HEK293 (cell line): ENCODE measurements at regions not wholly inside any gene's neighbourhood (a gene's known extent, or its start where the extent isn't known, plus 50 kb on each side); places are given as distances from the start of the nearest gene placed in this dataset.

Experiments used
- CTCF ChIA-PET: fragments of 350-600 bp; formaldehyde crosslinking; extraction: SDS; loops from one replicate; lab custom pipeline; 2021; ENCODE audit warnings: antibody characterized with exemption; lab: Yijun Ruan, JAX
- POLR2A ChIA-PET: fragments of 300-600 bp; formaldehyde crosslinking; extraction: SDS; loops from one replicate; lab custom pipeline; 2020; ENCODE audit warnings: antibody characterized with exemption, inconsistent platforms; lab: Yijun Ruan, JAX
- H3K27ac ChIP-seq: fragments of 200-500 bp; sonication (Bioruptor generic); 2 replicates; pipeline ENCODE4 v1.5.1; 2014; ENCODE audit warnings: low read depth, low read length, control low read depth, inconsistent platforms; ENCODE audit errors: extremely low read depth
- H3K36me3 ChIP-seq, 2 experiments: fragments of 200-500 bp in 1 of 2; sonication (Bioruptor generic) in 1 of 2; 1 replicate in 1 of 2; 2 replicates in 1 of 2; pipeline ENCODE4 v1.5.1; 2014 to 2017; ENCODE audit warnings: inconsistent platforms in 2 of 2, low read length in 2 of 2; ENCODE audit not compliant: control insufficient read depth in 2 of 2, insufficient read depth in 1 of 2
- H3K4me1 ChIP-seq: fragments of 200-500 bp; sonication (Bioruptor generic); 2 replicates; pipeline ENCODE4 v1.5.1; 2014; ENCODE audit warnings: mild to moderate bottlenecking, low read length, inconsistent platforms; ENCODE audit not compliant: control insufficient read depth, insufficient read depth
- H3K4me3 ChIP-seq: 2 replicates; pipeline ENCODE4 v1.5.1; 2011; ENCODE audit warnings: low read depth, mild to moderate bottlenecking, control low read depth, low read length, moderate library complexity
- H3K9me3 ChIP-seq: fragments of 200-500 bp; sonication (Bioruptor generic); 2 replicates; pipeline ENCODE4 v1.5.1; 2014; ENCODE audit warnings: low read depth, low read length, inconsistent platforms; ENCODE audit not compliant: control insufficient read depth, insufficient read depth
- GLIS2 ChIP-seq: fragments of 450-650 bp; formaldehyde crosslinking; IDR thresholded peaks from 2 replicates; pipeline ENCODE4 v1.5.1; 2016; ENCODE audit warnings: missing biosample characterization, missing genetic modification characterization
- MEIS1 ChIP-seq: sonication (generic); formaldehyde crosslinking; IDR thresholded peaks from 2 replicates; pipeline ENCODE4 v1.8.1; 2022; ENCODE audit warnings: missing genetic modification reagents, mild to moderate bottlenecking, borderline replicate concordance
- OVOL3 ChIP-seq: fragments of 450-650 bp; formaldehyde crosslinking; IDR thresholded peaks from 2 replicates; pipeline ENCODE4 v1.5.1; 2016; ENCODE audit warnings: missing biosample characterization, missing genetic modification characterization
- PBX3 ChIP-seq: sonication (generic); formaldehyde crosslinking; IDR thresholded peaks from 2 replicates; pipeline ENCODE4 v1.8.1; 2022; ENCODE audit warnings: mild to moderate bottlenecking, moderate library complexity, missing genetic modification reagents
- SETDB1 ChIP-seq: IDR thresholded peaks from one replicate; pipeline ENCODE4 v1.6.1; 2017; ENCODE audit warnings: mild to moderate bottlenecking, low read length, moderate library complexity, mixed read lengths; ENCODE audit not compliant: insufficient read length
- TCF7L2 ChIP-seq: IDR thresholded peaks from 2 replicates; pipeline ENCODE4 v1.6.1; 2011; ENCODE audit warnings: low read depth, mild to moderate bottlenecking, inconsistent platforms, low read length, moderate library complexity, borderline replicate concordance
- ZBTB49 ChIP-seq: fragments of 450-650 bp; formaldehyde crosslinking; IDR thresholded peaks from 2 replicates; pipeline ENCODE4 v1.5.1; 2016; ENCODE audit warnings: missing biosample characterization, missing genetic modification characterization, low read depth
- ZNF10 ChIP-seq: fragments of 450-650 bp; formaldehyde crosslinking; IDR thresholded peaks from 2 replicates; pipeline ENCODE4 v1.5.1; 2017; ENCODE audit warnings: missing biosample characterization, missing genetic modification characterization
- ZNF146 ChIP-seq: fragments of 450-650 bp; formaldehyde crosslinking; IDR thresholded peaks from 2 replicates; pipeline ENCODE4 v1.5.1; 2016; ENCODE audit warnings: missing biosample characterization, missing genetic modification characterization
- ZNF24 ChIP-seq: fragments of 450-650 bp; formaldehyde crosslinking; IDR thresholded peaks from 2 replicates; pipeline ENCODE4 v1.5.1; 2016; ENCODE audit warnings: missing biosample characterization, missing genetic modification characterization
- ZNF248 ChIP-seq: fragments of 450-650 bp; formaldehyde crosslinking; IDR thresholded peaks from 2 replicates; pipeline ENCODE4 v1.5.1; 2017; ENCODE audit warnings: missing biosample characterization, missing genetic modification characterization
- ZNF366 ChIP-seq: fragments of 450-650 bp; formaldehyde crosslinking; conservative IDR thresholded peaks from 2 replicates; pipeline ENCODE4 v1.5.1; 2016; ENCODE audit warnings: missing biosample characterization, missing genetic modification characterization
- ZNF426 ChIP-seq: fragments of 450-650 bp; formaldehyde crosslinking; IDR thresholded peaks from 2 replicates; pipeline ENCODE4 v1.5.1; 2017; ENCODE audit warnings: missing biosample characterization, missing genetic modification characterization, mild to moderate bottlenecking, inconsistent platforms, moderate library complexity
- ZNF473 ChIP-seq: fragments of 450-650 bp; formaldehyde crosslinking; IDR thresholded peaks from 2 replicates; pipeline ENCODE4 v1.5.1; 2017; ENCODE audit warnings: missing biosample characterization, missing genetic modification characterization
- ZNF514 ChIP-seq: fragments of 450-650 bp; formaldehyde crosslinking; IDR thresholded peaks from 2 replicates; pipeline ENCODE4 v1.5.1; 2016; ENCODE audit warnings: missing biosample characterization, missing genetic modification characterization
- ZNF561 ChIP-seq: fragments of 450-650 bp; IDR thresholded peaks from 2 replicates; pipeline ENCODE4 v1.5.1; 2018; ENCODE audit warnings: missing biosample characterization, missing genetic modification characterization, borderline replicate concordance
- ZNF677 ChIP-seq: fragments of 450-650 bp; IDR thresholded peaks from 2 replicates; pipeline ENCODE4 v1.5.0; 2018; ENCODE audit warnings: missing biosample characterization, mild to moderate bottlenecking, missing genetic modification characterization, moderate library complexity
- ZNF791 ChIP-seq: fragments of 450-650 bp; formaldehyde crosslinking; IDR thresholded peaks from 2 replicates; pipeline ENCODE4 v1.5.1; 2016; ENCODE audit warnings: missing biosample characterization, missing genetic modification characterization
- ZNF792 ChIP-seq: fragments of 450-650 bp; formaldehyde crosslinking; IDR thresholded peaks from 2 replicates; pipeline ENCODE4 v1.5.1; 2016; ENCODE audit warnings: missing biosample characterization, missing genetic modification characterization
- ZXDB ChIP-seq: fragments of 450-650 bp; formaldehyde crosslinking; IDR thresholded peaks from 2 replicates; pipeline ENCODE4 v1.5.1; 2016; ENCODE audit warnings: missing biosample characterization, missing genetic modification characterization
- TF ChIP-seq, protein P1 (sequence below): fragments of 450-650 bp; formaldehyde crosslinking; IDR thresholded peaks from 2 replicates; pipeline ENCODE4 v1.5.1; 2017; ENCODE audit warnings: missing biosample characterization, missing genetic modification characterization
- TF ChIP-seq, protein P2 (sequence below): fragments of 450-650 bp; formaldehyde crosslinking; IDR thresholded peaks from 2 replicates; pipeline ENCODE4 v1.5.1; 2016; ENCODE audit warnings: missing biosample characterization, missing genetic modification characterization

DNA sequence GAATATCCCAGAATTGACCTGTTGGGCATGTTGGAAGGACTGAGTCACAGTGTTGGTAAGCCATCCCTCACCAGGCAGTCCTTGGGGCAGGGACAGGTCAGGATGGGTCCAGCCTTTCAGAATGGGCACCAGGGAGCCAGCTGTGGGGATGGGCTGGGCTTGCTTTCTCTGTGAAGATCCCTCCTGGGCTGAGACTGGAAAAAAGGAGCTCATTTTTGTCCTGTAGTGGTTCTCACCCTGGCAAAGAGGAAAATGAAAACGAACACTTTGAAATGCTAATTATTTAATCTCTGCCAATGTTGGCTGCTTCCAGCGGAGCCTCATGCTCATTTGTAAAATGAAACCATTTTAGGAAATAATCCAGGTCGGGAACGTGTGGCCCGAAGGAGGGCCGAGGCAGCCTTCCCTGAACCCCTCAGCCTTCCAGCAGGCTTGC, 237.5 kb upstream of the SALL1 start:
- Histone ChIP-seq H3K4me1 (peaks cover 3% of the 10 kb centered on the region; the same call in 1 of the 2 replicates), H3K36me3 (no peaks in the 10 kb centered on the region), H3K27ac (no peak overlapping the region), H3K9me3 (no peaks in the 10 kb centered on the region), H3K4me3 (no peak overlapping the region)
- ChIA-PET CTCF (no interaction called here), POLR2A (no interaction called here)
- TF ChIP-seq ZXDB (tag by site-specific recombination) (no peak), ZNF473 (tag by site-specific recombination) (no peak), ZNF791 (no peak), ZNF366 (no peak), PBX3 (CRISPR knock-in tag) (no peak), SETDB1 (no peak), TCF7L2 (no peak), ZNF24 (tag by site-specific recombination) (no peak)
- TF ChIP-seq, protein P1, sequence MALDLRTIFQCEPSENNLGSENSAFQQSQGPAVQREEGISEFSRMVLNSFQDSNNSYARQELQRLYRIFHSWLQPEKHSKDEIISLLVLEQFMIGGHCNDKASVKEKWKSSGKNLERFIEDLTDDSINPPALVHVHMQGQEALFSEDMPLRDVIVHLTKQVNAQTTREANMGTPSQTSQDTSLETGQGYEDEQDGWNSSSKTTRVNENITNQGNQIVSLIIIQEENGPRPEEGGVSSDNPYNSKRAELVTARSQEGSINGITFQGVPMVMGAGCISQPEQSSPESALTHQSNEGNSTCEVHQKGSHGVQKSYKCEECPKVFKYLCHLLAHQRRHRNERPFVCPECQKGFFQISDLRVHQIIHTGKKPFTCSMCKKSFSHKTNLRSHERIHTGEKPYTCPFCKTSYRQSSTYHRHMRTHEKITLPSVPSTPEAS (tag by site-specific recombination): no peak
- TF ChIP-seq, protein P2, sequence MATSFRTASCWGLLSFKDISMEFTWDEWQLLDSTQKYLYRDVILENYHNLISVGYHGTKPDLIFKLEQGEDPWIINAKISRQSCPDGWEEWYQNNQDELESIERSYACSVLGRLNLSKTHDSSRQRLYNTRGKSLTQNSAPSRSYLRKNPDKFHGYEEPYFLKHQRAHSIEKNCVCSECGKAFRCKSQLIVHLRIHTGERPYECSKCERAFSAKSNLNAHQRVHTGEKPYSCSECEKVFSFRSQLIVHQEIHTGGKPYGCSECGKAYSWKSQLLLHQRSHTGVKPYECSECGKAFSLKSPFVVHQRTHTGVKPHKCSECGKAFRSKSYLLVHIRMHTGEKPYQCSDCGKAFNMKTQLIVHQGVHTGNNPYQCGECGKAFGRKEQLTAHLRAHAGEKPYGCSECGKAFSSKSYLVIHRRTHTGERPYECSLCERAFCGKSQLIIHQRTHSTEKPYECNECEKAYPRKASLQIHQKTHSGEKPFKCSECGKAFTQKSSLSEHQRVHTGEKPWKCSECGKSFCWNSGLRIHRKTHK: no peak

DNA sequence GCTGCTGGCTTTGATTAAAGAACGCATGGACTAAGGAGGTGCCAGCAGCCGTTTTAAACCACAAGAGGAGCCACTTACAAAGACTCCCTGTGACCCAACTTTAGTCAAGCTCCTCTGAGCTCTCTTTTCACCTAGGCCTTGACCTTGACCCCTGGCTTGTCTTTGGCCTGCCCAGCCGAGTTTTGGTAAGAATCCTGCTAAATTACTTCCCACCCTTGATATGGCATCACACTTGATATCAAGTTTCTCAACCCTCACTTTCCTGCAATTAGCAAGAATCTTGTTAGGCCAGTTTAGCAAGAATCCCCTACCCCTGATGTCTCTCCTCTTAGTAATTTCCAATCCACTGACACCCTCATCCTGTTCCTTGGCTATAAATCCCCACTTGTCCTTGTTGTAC, 232.8 kb upstream of the SALL1 start:
- no peak for TF ChIP-seq ZNF561 (tag by site-specific recombination)
- no peak for TF ChIP-seq GLIS2
- no peak for TF ChIP-seq ZNF677 (tag by site-specific recombination)
- no peak for TF ChIP-seq ZNF366
- TF ChIP-seq, protein P2: no peak
- no peak for TF ChIP-seq ZNF426 (tag by site-specific recombination)
- TF ChIP-seq OVOL3: no peak
- no peak for TF ChIP-seq ZNF514 (tag by site-specific recombination)
- TF ChIP-seq ZNF10 (tag by site-specific recombination): no peak
- TF ChIP-seq ZNF792 (tag by site-specific recombination): no peak
- TF ChIP-seq ZNF248 (tag by site-specific recombination): no peak
- no peak for TF ChIP-seq ZBTB49 (tag by site-specific recombination)
- no peak for TF ChIP-seq ZNF146 (tag by site-specific recombination)
- no peak for TF ChIP-seq MEIS1 (CRISPR knock-in tag)
- no peak overlapping the region for H3K27ac ChIP-seq
- ChIA-PET CTCF (no interaction called here), POLR2A (no interaction called here)
- H3K9me3 ChIP-seq: no peaks in the 10 kb centered on the region
- no peak overlapping the region for H3K4me3 ChIP-seq
- no peaks in the 10 kb centered on the region for H3K36me3 ChIP-seq
- H3K4me1 ChIP-seq: no peaks in the 10 kb centered on the region
